Stomach (tissue), 8 donors: ENCODE measurements at regions not wholly inside any gene's neighbourhood (a gene's known extent, or its start where the extent isn't known, plus 50 kb on each side); places are given as distances from the start of the nearest gene placed in this dataset.

Experiments
- DNase-seq, 2 donors: peaks; one replicate each; pipeline versions ENCODE4 v3.0.0 to v3.0.0-alpha.2; 2013 to 2019
- H3K27ac ChIP-seq, 5 donors: fragments of 200-600 bp in 4 of 5; sonication (generic) in 4 of 5; one replicate each; pipeline ENCODE4 v1.5.1; 2013 to 2019; ENCODE audit warnings: mild to moderate bottlenecking in 1 of 5, moderate library complexity in 1 of 5
- H3K27me3 ChIP-seq, 3 donors: fragments of 200-600 bp; sonication (generic); one replicate each; pipeline ENCODE4 v1.5.1; 2017 to 2019; ENCODE audit warnings: mixed run types in 1 of 3
- H3K36me3 ChIP-seq, 4 donors: fragments of 200-600 bp; sonication (generic); 1 replicate in 3 of 4; 2 replicates in 1 of 4; pipeline ENCODE4 v1.5.1; 2016 to 2019
- H3K4me1 ChIP-seq, 4 donors: fragments of 200-600 bp; sonication (generic); one replicate each; pipeline ENCODE4 v1.5.1; 2016 to 2019
- H3K4me3 ChIP-seq, 4 donors: fragments of 200-600 bp; sonication (generic) in 3 of 4; one replicate each; pipeline ENCODE4 v1.5.1; 2016 to 2019; ENCODE audit warnings: mild to moderate bottlenecking in 1 of 4
- H3K9me3 ChIP-seq, 4 donors: fragments of 200-600 bp; sonication (generic); one replicate each; pipeline ENCODE4 v1.5.1; 2016 to 2019
- EP300 ChIP-seq: sonication (generic); formaldehyde crosslinking; IDR thresholded peaks from one replicate; pipeline ENCODE4 v1.6.1; 2017; ENCODE audit warnings: antibody characterized with exemption
- POLR2A ChIP-seq, 4 donors: fragments of 450-650 bp; IDR thresholded peaks; one replicate each; pipeline ENCODE4 v1.6.1; 2016; ENCODE audit warnings: antibody characterized with exemption in 4 of 4, control low read depth in 2 of 4, mild to moderate bottlenecking in 1 of 4, moderate library complexity in 1 of 4
- POLR2AphosphoS5 ChIP-seq, 3 donors: sonication (generic); formaldehyde crosslinking; IDR thresholded peaks; one replicate each; pipeline ENCODE4 v1.6.1; 2016; ENCODE audit warnings: antibody characterized with exemption in 3 of 3
- WGBS, 5 donors: extraction: QIAGEN DNeasy Blood & Tissue Kit in 3 of 5; methylation state at CpG; one replicate each; pipeline versions ENCODE4 v1.1.5 to v1.1.7; 2013 to 2018; 5-methylcytosine and 5-hydroxymethylcytosine counted together
- intact Hi-C: fragments of 100-400 bp; cut with DNase I; formaldehyde crosslinking; loops from one replicate; pipeline ENCODE4 v1.15.1; 2023; ENCODE audit warnings: low total_unique reads
- TF ChIP-seq, protein P1 (sequence below), 7 experiments: fragments of 450-650 bp in 4 of 7; fragments of 200-600 bp in 3 of 7; sonication (generic) in 3 of 7; IDR thresholded peaks; one replicate each; pipeline ENCODE4 v1.5.1; 2016 to 2019; ENCODE audit warnings: antibody characterized with exemption in 7 of 7, control low read depth in 2 of 7, mild to moderate bottlenecking in 1 of 7
- donor health status: healthy with polysubstance abuse.
- donor health status: Bipolar disorder and iron deficiency.
- donor health status: healthy.

GRCh38 chrX:110863883-110864282 is 68.3 kb upstream of the CHRDL1 start:
- TF ChIP-seq POLR2AphosphoS5 (IDR thresholded peaks at IDR 0.05) = no peak
- TF ChIP-seq, protein P1, sequence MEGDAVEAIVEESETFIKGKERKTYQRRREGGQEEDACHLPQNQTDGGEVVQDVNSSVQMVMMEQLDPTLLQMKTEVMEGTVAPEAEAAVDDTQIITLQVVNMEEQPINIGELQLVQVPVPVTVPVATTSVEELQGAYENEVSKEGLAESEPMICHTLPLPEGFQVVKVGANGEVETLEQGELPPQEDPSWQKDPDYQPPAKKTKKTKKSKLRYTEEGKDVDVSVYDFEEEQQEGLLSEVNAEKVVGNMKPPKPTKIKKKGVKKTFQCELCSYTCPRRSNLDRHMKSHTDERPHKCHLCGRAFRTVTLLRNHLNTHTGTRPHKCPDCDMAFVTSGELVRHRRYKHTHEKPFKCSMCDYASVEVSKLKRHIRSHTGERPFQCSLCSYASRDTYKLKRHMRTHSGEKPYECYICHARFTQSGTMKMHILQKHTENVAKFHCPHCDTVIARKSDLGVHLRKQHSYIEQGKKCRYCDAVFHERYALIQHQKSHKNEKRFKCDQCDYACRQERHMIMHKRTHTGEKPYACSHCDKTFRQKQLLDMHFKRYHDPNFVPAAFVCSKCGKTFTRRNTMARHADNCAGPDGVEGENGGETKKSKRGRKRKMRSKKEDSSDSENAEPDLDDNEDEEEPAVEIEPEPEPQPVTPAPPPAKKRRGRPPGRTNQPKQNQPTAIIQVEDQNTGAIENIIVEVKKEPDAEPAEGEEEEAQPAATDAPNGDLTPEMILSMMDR (IDR thresholded peaks at IDR 0.05) = no peak
- TF ChIP-seq POLR2A (IDR thresholded peaks at IDR 0.05) = no peak
- no peak for TF ChIP-seq EP300
- Histone ChIP-seq H3K27ac (no peak overlapping the region), H3K4me1 (no peaks in the 10 kb centered on the region), H3K27me3 (peaks cover 0 to 5% (median 0%) of the 10 kb centered on the region in 3 donors), H3K9me3 (no peaks in the 10 kb centered on the region), H3K36me3 (no peaks in the 10 kb centered on the region), H3K4me3 (no peak overlapping the region)
- 62 to 89% (median 69%) methylated on average over 1 of the region's 1 CpG for WGBS, 5 donors
- DNase-seq = no peak
- intact Hi-C loops = no loop called here

- no peak for TF ChIP-seq EP300
- TF ChIP-seq POLR2AphosphoS5 (IDR thresholded peaks at IDR 0.05) = no peak
- TF ChIP-seq, protein P1 (IDR thresholded peaks at IDR 0.05) = no peak
- TF ChIP-seq POLR2A (IDR thresholded peaks at IDR 0.05) = no peak
- Histone ChIP-seq H3K9me3 (peaks cover 0 to 4% (median 0%) of the 10 kb centered on the region in 4 donors), H3K4me3 (no peak overlapping the region), H3K4me1 (no peaks in the 10 kb centered on the region), H3K36me3 (no peaks in the 10 kb centered on the region), H3K27me3 (peaks cover 0 to 9% (median 0%) of the 10 kb centered on the region in 3 donors), H3K27ac (no peak overlapping the region)
- intact Hi-C loops = loop anchor here (10.0 kb wide), 1 partner anchor 136 kb away; no protein-coding TSS in a partner anchor
- no peak for DNase-seq
- 56 to 70% (median 62%) methylated on average over 2 of the region's 2 CpGs for WGBS, 5 donors
These were observed 62.9 kb upstream of the CHRDL1 start for GRCh38 chrX:110858565-110858964.

DNA sequence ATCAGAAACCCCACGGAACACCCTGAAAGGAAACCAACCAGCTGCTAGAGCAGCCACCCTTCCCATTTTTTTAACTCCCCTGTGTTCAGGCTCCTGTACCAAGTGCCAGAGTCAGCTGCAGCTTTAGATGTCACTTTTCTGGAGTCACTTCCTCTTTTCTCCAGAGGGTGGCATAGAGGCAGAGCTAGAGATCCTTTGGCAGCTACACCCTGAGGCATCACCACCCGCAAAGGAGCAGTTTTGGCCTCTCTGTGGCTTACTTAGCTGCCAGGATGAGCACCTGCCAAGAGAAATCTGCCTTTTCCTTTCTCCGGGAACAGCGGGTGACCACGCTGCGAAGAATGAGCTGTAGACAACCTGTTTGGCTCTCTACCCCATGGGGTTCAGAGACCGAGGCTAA is 58.0 kb upstream of the CHRDL1 start:
- peaks cover 0 to 4% (median 0%) of the 10 kb centered on the region in 4 donors for H3K9me3 ChIP-seq
- peak in 1 of 2 donors; percentile 47 for DNase-seq
- H3K4me3 ChIP-seq = no peak overlapping the region
- H3K27ac ChIP-seq = no peak overlapping the region
- TF ChIP-seq, protein P1 (IDR thresholded peaks at IDR 0.05) = peak in 3 of 7 experiments; percentile 17 to 37 (median 28)
- TF ChIP-seq EP300 = no peak
- H3K36me3 ChIP-seq = no peaks in the 10 kb centered on the region
- H3K4me1 ChIP-seq = no peaks in the 10 kb centered on the region
- intact Hi-C loops = loop anchor here (10.0 kb wide), 1 partner anchor 141 kb away; no protein-coding TSS in a partner anchor
- peaks cover 0 to 5% (median 0%) of the 10 kb centered on the region in 3 donors for H3K27me3 ChIP-seq
- WGBS, 5 donors = 20 to 44% (median 32%) methylated on average over 3 to 7 of the region's 7 CpGs

- peak in 1 of 2 donors; percentile 28 for DNase-seq
- H3K27me3 ChIP-seq = peaks cover 0 to 3% (median 0%) of the 10 kb centered on the region in 3 donors
These were observed 56.6 kb upstream of the CHRDL1 start for GRCh38 chrX:110852180-110852579.

More at GRCh38 chrX:110852180-110852579, 56.6 kb upstream of the CHRDL1 start:
- TF ChIP-seq POLR2A (IDR thresholded peaks at IDR 0.05) = no peak
- TF ChIP-seq, protein P1 (IDR thresholded peaks at IDR 0.05) = peak in 2 of 7 experiments; percentile 24 to 40
- Histone ChIP-seq H3K4me3 (no peak overlapping the region), H3K27ac (no peak overlapping the region), H3K9me3 (peaks cover 0 to 2% (median 0%) of the 10 kb centered on the region in 4 donors), H3K4me1 (no peaks in the 10 kb centered on the region), H3K36me3 (no peaks in the 10 kb centered on the region)
- intact Hi-C loops = loop anchor here (10.0 kb wide), 1 partner anchor 143 kb away; no protein-coding TSS in a partner anchor
- WGBS, 5 donors = 39 to 56% (median 48%) methylated on average over 4 of the region's 4 CpGs
